ENCODE measurements at regions not wholly inside any gene's neighbourhood (a gene's known extent, or its start where the extent isn't known, plus 50 kb on each side); places are given as distances from the start of the nearest gene placed in this dataset.

DNA sequence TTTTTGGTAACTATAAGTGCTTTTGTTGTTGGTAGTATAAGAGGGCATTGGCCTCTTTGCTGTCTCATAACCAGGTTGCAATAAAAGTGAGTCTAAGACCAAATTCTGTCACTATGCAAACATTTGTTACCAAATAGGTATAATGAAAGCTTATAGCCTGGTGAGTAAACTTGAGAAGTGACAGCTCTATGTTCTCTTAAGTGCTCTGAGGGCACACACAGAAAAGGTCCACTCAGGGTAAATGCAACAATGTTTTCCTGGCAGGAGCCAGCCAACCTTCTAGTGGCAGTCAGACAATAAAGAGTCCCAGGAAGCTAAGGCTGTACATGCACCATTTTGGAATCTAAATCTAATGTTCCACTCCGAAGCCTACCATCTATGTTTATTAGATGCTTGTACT, 262.1 kb upstream of the TGFBR2 start:
- H3K4me3 ChIP-seq (ENCODE audit: control insufficient read depth in 1 of 7, extremely low read depth in 1 of 7, insufficient read depth in 4 of 7, low read depth in 2 of 7, low read length in 6 of 7), result no peak overlapping the region
- H3K36me3 ChIP-seq (ENCODE audit: control insufficient read depth in 4 of 4, insufficient read depth in 4 of 4, low read length in 3 of 4), result no peaks in the 10 kb centered on the region
- POLR2A ChIA-PET, result interaction anchor here (0.6 kb wide), 1 partner anchor 55 kb away, joined by 3 read pairs; no protein-coding TSS in a partner anchor
- CTCF ChIA-PET, result interaction anchor here (0.5 to 1.6 kb wide), 3 partner anchors 9 to 24 kb away, joined by 3 to 4 read pairs (median 3); no protein-coding TSS in a partner anchor
- H3K4me1 ChIP-seq (ENCODE audit: control extremely low read depth in 1 of 4, control insufficient read depth in 4 of 4, insufficient read depth in 4 of 4, low read length in 3 of 4), result peaks cover 0 to 11% (median 6%) of the 10 kb centered on the region in 4 experiments
- no peak for DNase-seq
- no CpG with 5 or more reads among the region's 1 CpG for WGBS (ENCODE audit: insufficient coverage)
- no peaks in the 10 kb centered on the region for H3K27me3 ChIP-seq (replicated peaks in 2 of 5; ENCODE audit: control insufficient read depth in 4 of 5, insufficient read depth in 5 of 5, low read length in 4 of 5)
- H3K9me3 ChIP-seq (ENCODE audit: control extremely low read depth in 1 of 5, control insufficient read depth in 4 of 5, insufficient read depth in 2 of 5, low read depth in 1 of 5, low read length in 4 of 5), result no peaks in the 10 kb centered on the region
- H3K27ac ChIP-seq (ENCODE audit: insufficient read depth in 1 of 2, low read depth in 1 of 2, low read length in 2 of 2, poor library complexity in 1 of 2, severe bottlenecking in 2 of 2), result no peak overlapping the region

DNA sequence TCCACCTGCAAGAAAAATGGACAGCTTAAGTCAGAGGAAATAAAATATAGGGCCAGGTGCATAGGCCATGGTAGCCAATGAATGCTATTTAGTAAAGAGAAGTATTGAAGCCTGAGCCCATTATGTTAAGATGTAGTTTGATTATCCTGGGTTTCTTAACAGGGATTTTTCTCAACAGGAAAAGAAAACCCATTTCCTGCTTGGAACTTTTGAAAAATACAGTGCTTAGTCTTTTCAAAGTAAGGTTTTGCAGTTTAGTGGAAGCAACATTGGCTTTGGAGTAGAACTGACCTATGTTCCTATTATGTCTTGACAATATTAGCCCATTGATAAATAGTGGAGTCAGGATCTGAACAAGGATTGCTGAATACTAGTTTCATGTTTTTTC, 259.5 kb upstream of the TGFBR2 start:
- no peak for DNase-seq
- Histone ChIP-seq H3K4me3 (ENCODE audit: control insufficient read depth in 1 of 7, extremely low read depth in 1 of 7, insufficient read depth in 4 of 7, low read depth in 2 of 7, low read length in 6 of 7) (no peak overlapping the region), H3K27me3 (replicated peaks in 2 of 5; ENCODE audit: control insufficient read depth in 4 of 5, insufficient read depth in 5 of 5, low read length in 4 of 5) (no peaks in the 10 kb centered on the region), H3K27ac (ENCODE audit: insufficient read depth in 1 of 2, low read depth in 1 of 2, low read length in 2 of 2, poor library complexity in 1 of 2, severe bottlenecking in 2 of 2) (no peak overlapping the region), H3K9me3 (ENCODE audit: control extremely low read depth in 1 of 5, control insufficient read depth in 4 of 5, insufficient read depth in 2 of 5, low read depth in 1 of 5, low read length in 4 of 5) (no peaks in the 10 kb centered on the region), H3K4me1 (ENCODE audit: control extremely low read depth in 1 of 4, control insufficient read depth in 4 of 4, insufficient read depth in 4 of 4, low read length in 3 of 4) (peaks cover 0 to 11% (median 6%) of the 10 kb centered on the region in 4 experiments), H3K36me3 (ENCODE audit: control insufficient read depth in 4 of 4, insufficient read depth in 4 of 4, low read length in 3 of 4) (no peaks in the 10 kb centered on the region)
- ChIA-PET POLR2A (no interaction called here), CTCF (no interaction called here)

DNA sequence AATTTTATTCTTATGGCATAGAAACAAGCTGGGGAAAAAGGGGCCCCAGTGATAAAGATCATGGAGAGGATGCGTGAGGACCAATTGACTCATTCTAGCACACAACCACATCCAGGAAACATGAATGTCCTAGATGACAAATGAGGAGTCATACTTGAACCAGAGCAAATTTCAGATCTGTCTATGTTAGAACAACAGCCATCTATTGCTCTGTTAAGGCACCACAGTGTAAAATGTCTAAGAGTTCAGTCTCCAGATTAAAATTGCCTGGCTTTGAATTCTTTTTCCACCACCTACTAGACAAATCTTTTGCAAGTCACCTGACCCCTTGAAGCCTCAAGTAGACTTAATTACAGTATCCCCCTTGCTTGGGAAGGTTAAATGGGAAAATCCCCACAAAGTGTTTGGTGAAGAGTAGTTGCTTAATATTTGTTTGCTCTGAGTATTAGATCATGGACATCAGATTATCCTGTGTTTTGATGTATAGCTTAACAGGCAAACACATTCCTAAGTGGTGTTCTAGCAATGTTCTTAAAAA, 258.7 kb upstream of the TGFBR2 start:
- H3K36me3 ChIP-seq (ENCODE audit: control insufficient read depth in 4 of 4, insufficient read depth in 4 of 4, low read length in 3 of 4), result no peaks in the 10 kb centered on the region
- no peaks in the 10 kb centered on the region for H3K9me3 ChIP-seq (ENCODE audit: control extremely low read depth in 1 of 5, control insufficient read depth in 4 of 5, insufficient read depth in 2 of 5, low read depth in 1 of 5, low read length in 4 of 5)
- peak; percentile 54 to 83 (median 77) for DNase-seq
- H3K27ac ChIP-seq (ENCODE audit: insufficient read depth in 1 of 2, low read depth in 1 of 2, low read length in 2 of 2, poor library complexity in 1 of 2, severe bottlenecking in 2 of 2), result no peak overlapping the region
- ChIA-PET POLR2A (no interaction called here), CTCF (no interaction called here)
- H3K4me3 ChIP-seq (ENCODE audit: control insufficient read depth in 1 of 7, extremely low read depth in 1 of 7, insufficient read depth in 4 of 7, low read depth in 2 of 7, low read length in 6 of 7), result peak overlapping the region in 1 of 7 experiments; percentile 42
- WGBS (ENCODE audit: insufficient coverage), result 0% methylated on average over 1 of the region's 1 CpG
- H3K27me3 ChIP-seq (replicated peaks in 2 of 5; ENCODE audit: control insufficient read depth in 4 of 5, insufficient read depth in 5 of 5, low read length in 4 of 5), result no peaks in the 10 kb centered on the region
- H3K4me1 ChIP-seq (ENCODE audit: control extremely low read depth in 1 of 4, control insufficient read depth in 4 of 4, insufficient read depth in 4 of 4, low read length in 3 of 4), result peaks cover 0 to 11% (median 6%) of the 10 kb centered on the region in 4 experiments

DNA sequence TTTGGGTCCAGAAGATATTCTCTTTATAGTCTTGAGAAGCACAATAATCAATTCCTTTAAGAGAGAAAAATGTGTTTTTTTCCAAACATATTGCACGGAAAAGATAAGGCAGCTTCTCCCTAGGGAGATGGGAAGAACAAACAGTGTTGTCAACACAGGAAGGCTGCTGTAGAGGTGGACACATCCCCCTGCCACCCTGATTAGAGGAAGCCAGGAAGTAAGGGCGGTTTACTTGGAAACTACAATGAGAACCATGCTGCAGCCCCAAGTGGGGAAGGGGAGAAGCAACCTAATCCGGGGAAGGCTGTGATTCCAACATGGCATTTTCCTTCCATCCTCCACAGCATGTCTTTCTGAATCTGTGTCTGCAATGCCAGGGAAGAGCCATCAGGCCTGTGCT, 256.9 kb upstream of the TGFBR2 start:
- 100% methylated on average over 1 of the region's 3 CpGs for WGBS (ENCODE audit: insufficient coverage)
- Histone ChIP-seq H3K4me1 (ENCODE audit: control extremely low read depth in 1 of 4, control insufficient read depth in 4 of 4, insufficient read depth in 4 of 4, low read length in 3 of 4) (peaks cover 2 to 22% (median 12%) of the 10 kb centered on the region in 4 experiments), H3K27me3 (replicated peaks in 2 of 5; ENCODE audit: control insufficient read depth in 4 of 5, insufficient read depth in 5 of 5, low read length in 4 of 5) (no peaks in the 10 kb centered on the region), H3K4me3 (ENCODE audit: control insufficient read depth in 1 of 7, extremely low read depth in 1 of 7, insufficient read depth in 4 of 7, low read depth in 2 of 7, low read length in 6 of 7) (no peak overlapping the region), H3K36me3 (ENCODE audit: control insufficient read depth in 4 of 4, insufficient read depth in 4 of 4, low read length in 3 of 4) (no peaks in the 10 kb centered on the region), H3K27ac (ENCODE audit: insufficient read depth in 1 of 2, low read depth in 1 of 2, low read length in 2 of 2, poor library complexity in 1 of 2, severe bottlenecking in 2 of 2) (no peak overlapping the region), H3K9me3 (ENCODE audit: control extremely low read depth in 1 of 5, control insufficient read depth in 4 of 5, insufficient read depth in 2 of 5, low read depth in 1 of 5, low read length in 4 of 5) (no peaks in the 10 kb centered on the region)
- DNase-seq, result no peak
- CTCF ChIA-PET, result no interaction called here
- POLR2A ChIA-PET, result no interaction called here

DNA sequence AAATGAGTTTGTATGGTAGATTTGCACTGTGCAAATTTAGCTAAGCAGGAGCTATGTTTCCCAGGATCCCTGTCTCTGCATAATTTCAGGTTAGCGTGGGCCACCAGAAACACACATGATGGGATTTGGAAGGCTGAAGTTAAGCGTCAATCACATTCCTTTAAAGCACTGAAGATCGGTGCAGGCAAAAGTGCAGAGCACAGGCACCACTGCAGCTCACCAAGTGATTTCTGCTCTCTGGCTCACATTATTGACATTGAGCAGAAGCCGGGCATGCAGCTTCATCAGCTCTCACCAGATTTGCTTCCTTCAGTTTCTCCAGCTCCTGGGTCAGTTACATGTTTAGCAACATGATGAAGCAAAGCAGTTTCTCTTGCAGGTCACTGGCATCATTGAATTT, 256.4 kb upstream of the TGFBR2 start:
- peaks cover 2 to 25% (median 15%) of the 10 kb centered on the region in 4 experiments for H3K4me1 ChIP-seq (ENCODE audit: control extremely low read depth in 1 of 4, control insufficient read depth in 4 of 4, insufficient read depth in 4 of 4, low read length in 3 of 4)
- H3K27ac ChIP-seq (ENCODE audit: insufficient read depth in 1 of 2, low read depth in 1 of 2, low read length in 2 of 2, poor library complexity in 1 of 2, severe bottlenecking in 2 of 2), result no peak overlapping the region
- DNase-seq, result no peak
- H3K4me3 ChIP-seq (ENCODE audit: control insufficient read depth in 1 of 7, extremely low read depth in 1 of 7, insufficient read depth in 4 of 7, low read depth in 2 of 7, low read length in 6 of 7), result no peak overlapping the region
- H3K36me3 ChIP-seq (ENCODE audit: control insufficient read depth in 4 of 4, insufficient read depth in 4 of 4, low read length in 3 of 4), result no peaks in the 10 kb centered on the region
- 100% methylated on average over 2 of the region's 4 CpGs for WGBS (ENCODE audit: insufficient coverage)
- H3K27me3 ChIP-seq (replicated peaks in 2 of 5; ENCODE audit: control insufficient read depth in 4 of 5, insufficient read depth in 5 of 5, low read length in 4 of 5), result no peaks in the 10 kb centered on the region
- CTCF ChIA-PET, result no interaction called here
- POLR2A ChIA-PET, result no interaction called here
- H3K9me3 ChIP-seq (ENCODE audit: control extremely low read depth in 1 of 5, control insufficient read depth in 4 of 5, insufficient read depth in 2 of 5, low read depth in 1 of 5, low read length in 4 of 5), result no peaks in the 10 kb centered on the region

DNA sequence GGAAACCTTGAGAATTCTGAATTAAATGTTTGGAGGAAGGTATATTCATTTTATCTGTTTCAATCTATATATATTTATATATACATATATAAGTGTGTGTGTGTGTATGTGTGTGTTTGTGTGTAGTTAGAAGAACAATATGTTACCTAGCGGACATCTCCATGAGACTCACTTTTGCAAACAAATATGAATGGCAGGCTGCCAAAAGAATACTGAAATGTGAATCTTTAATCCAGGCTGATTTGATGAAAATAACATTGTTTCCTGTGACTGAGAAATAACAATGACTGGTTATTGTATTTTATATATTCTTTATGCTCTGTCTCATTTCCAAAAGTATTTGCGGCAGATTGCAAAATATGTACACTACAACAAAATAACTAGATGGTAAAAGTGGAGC, 255.5 kb upstream of the TGFBR2 start:
- H3K9me3 ChIP-seq (ENCODE audit: control extremely low read depth in 1 of 5, control insufficient read depth in 4 of 5, insufficient read depth in 2 of 5, low read depth in 1 of 5, low read length in 4 of 5), result no peaks in the 10 kb centered on the region

DNA sequence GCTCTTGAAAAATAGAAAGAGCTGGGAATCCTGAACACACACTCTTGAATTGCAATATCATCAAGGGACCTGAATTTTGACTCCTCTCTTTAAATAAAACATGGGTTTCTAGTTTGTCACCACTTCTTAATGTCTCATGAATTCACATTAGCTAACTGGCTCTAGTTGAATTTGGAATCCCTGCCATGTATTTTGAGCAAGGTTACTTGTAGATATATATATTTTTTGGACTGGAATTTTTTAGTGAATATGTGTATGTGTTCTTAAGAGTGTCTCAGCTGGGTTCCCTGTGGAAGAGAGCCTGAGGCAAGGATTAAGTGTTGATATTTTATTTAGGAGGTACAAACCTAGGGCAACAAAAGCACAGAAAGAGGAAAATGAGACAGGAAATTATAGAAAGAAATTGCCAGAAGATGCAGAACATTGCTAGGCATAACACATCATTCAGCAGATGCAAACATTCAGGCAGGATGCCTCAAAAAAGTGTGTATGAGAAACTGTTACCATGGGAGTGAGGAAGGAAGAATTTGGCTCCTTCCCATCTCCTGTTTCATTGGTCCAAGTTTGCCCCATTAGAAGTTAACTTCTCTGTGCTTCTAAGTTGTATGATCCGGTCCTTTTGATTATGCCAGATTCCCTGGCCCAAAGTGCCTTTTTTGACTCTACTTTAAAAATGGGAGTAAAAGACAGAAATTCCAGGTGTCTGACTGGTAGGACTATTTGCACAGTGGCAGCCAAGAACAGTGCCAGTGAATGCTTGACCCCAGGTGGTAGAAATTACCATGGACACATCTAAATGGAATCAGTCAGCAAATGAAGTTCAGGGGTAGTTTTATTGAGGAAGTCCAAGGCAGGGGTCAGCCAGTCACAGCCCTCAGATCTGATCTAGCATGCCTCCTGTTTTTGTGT, 253.7 kb upstream of the TGFBR2 start:
- 90% methylated on average over 1 of the region's 1 CpG for WGBS (ENCODE audit: insufficient coverage)
- POLR2A ChIA-PET, result no interaction called here
- DNase-seq, result no peak
- Histone ChIP-seq H3K9me3 (ENCODE audit: control extremely low read depth in 1 of 5, control insufficient read depth in 4 of 5, insufficient read depth in 2 of 5, low read depth in 1 of 5, low read length in 4 of 5) (no peaks in the 10 kb centered on the region), H3K27ac (ENCODE audit: insufficient read depth in 1 of 2, low read depth in 1 of 2, low read length in 2 of 2, poor library complexity in 1 of 2, severe bottlenecking in 2 of 2) (no peak overlapping the region), H3K4me1 (ENCODE audit: control extremely low read depth in 1 of 4, control insufficient read depth in 4 of 4, insufficient read depth in 4 of 4, low read length in 3 of 4) (peaks cover 5 to 28% (median 13%) of the 10 kb centered on the region in 4 experiments), H3K36me3 (ENCODE audit: control insufficient read depth in 4 of 4, insufficient read depth in 4 of 4, low read length in 3 of 4) (no peaks in the 10 kb centered on the region), H3K27me3 (replicated peaks in 2 of 5; ENCODE audit: control insufficient read depth in 4 of 5, insufficient read depth in 5 of 5, low read length in 4 of 5) (peaks cover 0 to 3% (median 0%) of the 10 kb centered on the region in 5 experiments), H3K4me3 (ENCODE audit: control insufficient read depth in 1 of 7, extremely low read depth in 1 of 7, insufficient read depth in 4 of 7, low read depth in 2 of 7, low read length in 6 of 7) (no peak overlapping the region)
- CTCF ChIA-PET, result interaction anchor here (1.6 kb wide), 1 partner anchor 33 kb away, joined by 6 read pairs; no protein-coding TSS in a partner anchor

More for the DNA sequence above, 255.5 kb upstream of the TGFBR2 start:
- 100% methylated on average over 1 of the region's 2 CpGs for WGBS (ENCODE audit: insufficient coverage)
- Histone ChIP-seq H3K4me3 (ENCODE audit: control insufficient read depth in 1 of 7, extremely low read depth in 1 of 7, insufficient read depth in 4 of 7, low read depth in 2 of 7, low read length in 6 of 7) (no peak overlapping the region), H3K36me3 (ENCODE audit: control insufficient read depth in 4 of 4, insufficient read depth in 4 of 4, low read length in 3 of 4) (no peaks in the 10 kb centered on the region), H3K27me3 (replicated peaks in 2 of 5; ENCODE audit: control insufficient read depth in 4 of 5, insufficient read depth in 5 of 5, low read length in 4 of 5) (no peaks in the 10 kb centered on the region), H3K4me1 (ENCODE audit: control extremely low read depth in 1 of 4, control insufficient read depth in 4 of 4, insufficient read depth in 4 of 4, low read length in 3 of 4) (peaks cover 5 to 29% (median 17%) of the 10 kb centered on the region in 4 experiments), H3K27ac (ENCODE audit: insufficient read depth in 1 of 2, low read depth in 1 of 2, low read length in 2 of 2, poor library complexity in 1 of 2, severe bottlenecking in 2 of 2) (no peak overlapping the region)
- POLR2A ChIA-PET, result no interaction called here
- no peak for DNase-seq
- CTCF ChIA-PET, result no interaction called here

Measured in common myeloid progenitor, CD34-positive (primary cell).